GM19467 (cell line): ENCODE measurements at regions not wholly inside any gene's neighbourhood (a gene's known extent, or its start where the extent isn't known, plus 50 kb on each side); places are given as distances from the start of the nearest gene placed in this dataset.

Experiments used
- ATAC-seq: cut with Tn5 transposase; IDR thresholded peaks from one replicate; pipeline ENCODE4 v1.9.1; 2021; ENCODE audit warnings: mild to moderate bottlenecking, moderate library complexity; ENCODE audit not compliant: unreplicated experiment

- no peak for ATAC-seq
Measured at GRCh38 chr2:217062768-217063167, 202.9 kb upstream of the TNP1 start.

DNA sequence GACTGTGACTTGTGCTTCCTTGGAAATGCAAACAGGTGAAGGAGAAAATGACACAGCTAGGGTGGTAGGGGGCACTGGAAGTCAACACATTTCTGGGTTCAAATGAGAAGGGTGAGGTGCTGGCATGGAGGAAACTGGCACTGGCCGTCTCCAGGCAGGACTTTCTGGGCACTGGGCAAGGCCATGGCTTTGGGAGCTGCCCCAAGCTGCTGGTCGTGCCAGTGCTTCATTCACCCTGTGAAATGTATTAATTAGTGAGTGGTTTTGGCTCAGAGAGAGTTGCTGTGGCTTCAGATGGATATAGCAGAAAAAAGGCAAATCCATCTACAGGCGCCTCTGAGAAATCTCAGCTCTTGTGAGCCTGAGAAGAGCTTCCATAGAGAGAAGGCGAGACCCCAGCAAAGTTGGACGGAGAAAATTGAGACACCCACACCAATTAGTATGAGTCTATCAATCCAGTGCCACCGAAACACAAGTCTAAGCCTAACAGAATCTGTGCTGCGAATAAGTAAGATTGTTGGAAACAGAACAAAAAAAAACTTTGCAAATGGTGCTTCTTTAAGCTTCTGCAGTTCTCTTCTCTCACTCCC is 202.1 kb upstream of the TNP1 start:
- no peak for ATAC-seq

DNA sequence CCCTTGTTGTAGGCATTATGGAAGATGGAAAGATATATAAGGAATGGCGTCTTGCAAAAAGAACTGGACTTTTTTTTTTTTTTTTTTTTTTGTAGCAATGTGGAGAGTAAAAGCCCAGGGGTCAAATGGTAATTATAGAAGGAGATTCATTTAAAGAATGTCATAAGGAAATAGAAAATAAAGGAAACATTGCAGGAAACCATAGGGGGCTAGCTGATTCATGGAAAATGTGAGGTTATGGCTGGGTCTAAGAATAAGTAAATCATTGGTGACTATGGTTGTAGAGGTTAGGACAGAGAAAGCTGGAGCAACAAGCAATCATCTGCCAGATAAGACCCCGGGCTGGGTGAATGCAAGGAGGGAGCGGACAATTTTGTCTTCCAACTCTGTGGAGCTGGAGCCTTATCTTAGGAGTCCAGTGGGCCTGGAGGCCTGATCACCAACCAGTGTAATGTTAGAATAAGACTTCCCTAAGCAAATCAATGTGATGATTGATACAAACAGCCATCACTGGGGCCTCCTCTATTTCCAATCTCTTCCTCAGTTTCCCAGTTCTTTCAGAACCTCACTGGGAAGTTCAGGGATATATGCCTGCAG is 201.2 kb upstream of the TNP1 start:
- no peak for ATAC-seq

DNA sequence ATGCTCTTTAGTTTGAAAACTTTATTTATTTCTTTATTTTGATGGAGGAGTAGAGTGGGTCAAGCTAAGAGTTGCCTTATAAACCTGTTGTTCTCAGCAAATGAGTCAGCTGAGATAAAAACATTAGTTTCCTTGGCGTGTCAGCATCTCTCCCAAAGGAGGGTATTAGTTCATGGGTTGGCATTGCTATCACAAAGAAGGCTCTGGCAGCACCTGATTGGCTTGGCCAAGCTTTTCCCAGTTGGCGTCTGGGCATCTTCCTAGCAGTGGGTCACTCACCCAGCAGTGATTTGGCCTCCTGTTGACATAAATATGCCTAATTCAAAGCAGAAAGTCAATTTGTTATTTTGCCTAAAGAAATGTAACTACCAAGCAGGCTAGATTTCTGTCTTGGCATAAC is 200.7 kb upstream of the TNP1 start:
- no peak for ATAC-seq

GRCh38 chr2:217058791-217059755 is 199.2 kb upstream of the TNP1 start:
- no peak for ATAC-seq

GRCh38 chr2:217057773-217058172 is 197.9 kb upstream of the TNP1 start:
- ATAC-seq, result no peak

DNA sequence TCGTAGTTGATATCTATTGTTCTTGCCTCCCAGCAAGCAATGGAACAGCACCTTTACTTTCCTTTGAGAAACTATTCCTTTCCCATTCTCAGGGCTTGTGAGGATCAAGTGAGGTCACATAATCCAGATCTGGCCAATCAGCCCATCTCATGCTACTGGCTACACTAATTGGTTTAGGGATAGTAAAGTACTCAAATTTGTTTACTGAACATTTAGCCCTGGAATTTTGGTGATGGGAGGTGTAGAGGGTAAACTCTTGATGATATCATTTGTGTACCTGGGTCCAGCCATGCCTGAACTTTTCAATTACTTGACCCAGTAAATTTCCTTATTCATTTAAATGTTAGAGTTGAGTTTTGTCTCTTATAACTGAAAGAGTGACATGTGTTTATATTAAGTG is 195.8 kb upstream of the TNP1 start:
- no peak for ATAC-seq

DNA sequence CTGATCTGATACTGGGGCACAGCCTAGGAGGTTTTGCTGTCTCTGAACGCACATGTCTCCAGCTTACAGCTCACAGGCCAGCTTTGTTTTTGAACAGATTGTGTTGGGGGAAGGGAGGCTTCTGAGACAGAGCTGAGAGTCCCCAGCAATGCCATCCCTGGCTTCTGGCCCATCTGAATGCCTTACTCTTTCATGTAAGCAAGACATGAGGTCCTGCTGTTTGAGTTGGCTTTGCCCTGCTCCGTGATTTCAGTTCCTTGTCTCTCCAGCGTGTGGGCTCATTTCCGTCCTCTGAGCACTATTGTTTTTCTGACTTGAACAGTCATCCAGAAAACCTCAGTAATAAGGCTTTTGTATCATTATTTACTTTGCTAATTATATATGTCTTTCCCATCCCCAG is 194.9 kb upstream of the TNP1 start:
- no peak for ATAC-seq

DNA sequence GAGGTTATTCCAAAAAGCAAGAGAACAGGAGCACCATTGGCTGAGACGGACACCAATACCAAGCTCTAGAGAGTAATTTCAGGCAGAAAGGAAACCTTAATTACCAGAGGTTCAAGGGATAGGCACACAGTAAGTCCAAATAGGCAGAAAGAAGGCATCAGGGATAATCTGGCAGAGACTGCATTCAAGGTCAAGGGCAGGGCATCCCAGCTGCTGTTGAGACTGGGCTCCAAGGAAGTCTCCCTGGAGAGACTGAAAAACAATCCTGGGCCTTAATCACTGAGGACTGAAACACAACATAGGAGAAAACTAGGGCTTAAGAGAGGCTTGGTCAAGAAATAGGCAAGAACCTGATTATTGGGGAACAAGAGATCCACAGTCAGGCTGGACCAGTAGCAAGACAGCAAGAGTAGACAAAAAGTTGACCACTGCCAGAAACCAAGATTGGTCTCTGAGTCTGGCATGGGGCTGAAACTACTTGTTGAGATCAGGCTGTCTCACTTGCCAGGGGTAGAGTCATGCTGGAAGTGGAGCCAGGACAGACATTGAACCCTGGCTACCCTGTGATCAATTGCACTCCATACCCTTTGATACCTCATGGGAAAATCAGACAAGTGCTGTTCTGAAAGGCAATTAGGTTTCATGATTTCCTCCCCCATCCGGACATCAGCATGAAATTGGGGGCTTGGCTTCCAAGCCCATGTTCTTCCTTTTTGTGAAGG is 193.2 kb upstream of the TNP1 start:
- no peak for ATAC-seq

DNA sequence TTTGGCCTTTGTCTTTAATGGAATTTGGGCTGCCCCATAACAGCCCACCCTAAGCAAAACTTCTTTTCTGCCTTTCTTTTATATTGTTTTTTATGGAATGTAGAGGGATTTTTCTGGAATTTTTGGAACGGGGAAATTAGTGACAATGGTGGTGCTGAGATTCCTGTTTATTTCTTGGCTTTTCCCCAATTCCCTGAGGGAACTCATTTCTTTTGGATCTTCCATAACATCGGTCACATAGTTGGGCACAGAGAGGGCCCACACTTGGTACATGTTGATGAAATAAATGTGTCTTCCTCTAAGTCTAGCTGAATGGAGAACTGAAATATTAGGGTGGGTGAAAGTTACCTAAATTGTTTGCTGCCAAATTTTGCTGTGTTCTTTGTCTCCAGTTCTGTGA is 191.6 kb upstream of the TNP1 start:
- ATAC-seq, result no peak

- no peak for ATAC-seq
Measured at GRCh38 chr2:217049956-217050355, 190.1 kb upstream of the TNP1 start.

DNA sequence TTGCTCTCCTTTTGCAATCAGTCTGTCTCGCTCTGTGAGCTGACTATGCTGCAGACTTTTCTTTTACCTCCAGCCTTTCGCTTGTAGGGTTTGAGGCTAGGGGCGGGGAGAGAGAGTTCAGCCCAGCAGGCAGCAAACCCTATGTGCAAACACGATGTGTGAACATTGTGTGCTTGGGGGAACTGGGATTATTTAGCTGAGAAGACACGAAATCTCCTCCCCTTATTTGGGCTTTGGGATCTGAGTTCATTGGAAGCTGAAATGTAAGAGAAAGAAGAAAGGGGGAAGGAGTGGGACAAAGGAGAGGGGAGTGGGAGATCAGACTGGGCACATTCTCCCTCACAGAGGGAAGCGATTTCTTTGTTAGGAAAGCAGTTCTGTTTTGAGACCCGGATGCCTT is 189.6 kb upstream of the TNP1 start:
- no peak for ATAC-seq

DNA sequence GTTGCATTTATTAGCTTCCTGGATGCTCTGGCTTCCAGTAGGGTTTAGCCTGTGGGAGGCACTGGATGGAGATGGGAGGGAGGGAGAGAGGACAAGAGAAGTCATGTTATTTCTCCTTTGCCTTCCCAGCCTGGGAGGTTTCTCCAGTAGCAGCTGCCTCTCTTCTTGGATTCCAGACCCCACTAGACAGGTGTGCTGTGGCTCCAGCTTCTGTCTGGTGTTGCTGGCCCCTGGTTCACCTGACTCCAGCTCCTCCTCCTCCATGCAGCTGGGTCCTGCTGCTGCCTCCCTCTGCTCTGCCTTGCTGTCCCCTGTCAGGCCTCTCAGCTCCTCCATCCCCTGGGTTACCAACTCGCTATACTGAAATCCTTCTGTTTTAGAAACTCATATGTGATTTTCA is 188.9 kb upstream of the TNP1 start:
- ATAC-seq, result no peak

- ATAC-seq, result no peak
Measured at GRCh38 chr2:217047631-217048030, 187.8 kb upstream of the TNP1 start.

- ATAC-seq, result no peak
Measured at GRCh38 chr2:217047209-217047608, 187.3 kb upstream of the TNP1 start.

- no peak for ATAC-seq
Measured at GRCh38 chr2:217045700-217046475, 186.0 kb upstream of the TNP1 start.

DNA sequence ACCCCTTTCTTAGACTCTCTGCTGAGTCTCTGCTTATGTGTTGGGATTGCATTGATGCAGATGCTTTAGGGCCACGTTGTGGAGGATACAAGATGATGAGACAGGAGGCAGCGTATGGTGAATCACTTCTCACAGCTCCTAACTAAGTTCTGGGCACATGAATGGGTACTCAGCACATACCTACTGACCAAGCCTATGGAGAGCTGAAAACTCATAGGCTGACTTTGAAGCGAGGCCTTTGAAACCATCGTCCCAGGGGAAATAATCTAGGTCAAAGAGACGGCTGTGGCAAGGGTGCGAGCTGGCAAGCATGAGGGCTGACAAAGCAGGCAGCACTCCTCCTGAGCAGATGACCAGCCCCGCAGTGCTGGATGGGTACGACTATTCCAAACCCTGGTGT is 180.2 kb upstream of the TNP1 start:
- ATAC-seq, result no peak

- no peak for ATAC-seq
Measured at GRCh38 chr2:217038001-217038400, 178.1 kb upstream of the TNP1 start.

GRCh38 chr2:217037353-217037752 is 177.5 kb upstream of the TNP1 start:
- ATAC-seq, result no peak

- ATAC-seq, result no peak
Measured at GRCh38 chr2:217035967-217036366, 176.1 kb upstream of the TNP1 start.

DNA sequence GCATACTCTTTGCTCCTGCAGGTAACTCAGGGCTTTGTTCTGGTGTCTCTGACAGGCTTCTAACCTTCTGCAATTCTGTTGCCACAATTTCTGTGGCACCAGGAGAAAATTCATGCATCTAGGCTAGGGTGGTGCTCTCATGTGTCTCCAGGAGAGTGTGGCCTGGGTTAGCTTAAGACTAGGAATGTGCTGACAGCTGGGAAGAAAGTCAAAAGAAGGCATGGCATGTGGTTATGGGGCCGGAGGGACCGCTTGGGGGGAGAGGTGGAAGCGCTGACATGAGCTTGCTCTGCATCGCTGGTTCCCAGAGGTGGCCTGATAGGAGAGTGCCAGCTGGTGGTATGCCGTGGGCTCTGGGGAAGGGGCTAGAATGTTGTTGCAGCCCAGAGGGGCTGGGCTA is 173.3 kb upstream of the TNP1 start:
- ATAC-seq, result no peak
